NB4 (cell line): ENCODE measurements at regions not wholly inside any gene's neighbourhood (a gene's known extent, or its start where the extent isn't known, plus 50 kb on each side); places are given as distances from the start of the nearest gene placed in this dataset.

Experiments used
- CTCF ChIP-seq: IDR thresholded peaks from one replicate; pipeline ENCODE4 v1.5.1; 2012; ENCODE audit warnings: low read depth, low read length
- MYC ChIP-seq: IDR thresholded peaks from 2 replicates; pipeline ENCODE4 v1.6.1; 2011; ENCODE audit warnings: low read depth, low read length
- POLR2A ChIP-seq: IDR thresholded peaks from 2 replicates; pipeline ENCODE4 v1.6.1; 2011; ENCODE audit warnings: mild to moderate bottlenecking; ENCODE audit not compliant: insufficient read length; ENCODE audit errors: extremely low read depth

- TF ChIP-seq CTCF (no peak), POLR2A (no peak), MYC (no peak)
Observed at GRCh38 chr6:134449004-134449403, 131.1 kb upstream of the SGK1 start.
